ENCODE measurements at regions not wholly inside any gene's neighbourhood (a gene's known extent, or its start where the extent isn't known, plus 50 kb on each side); places are given as distances from the start of the nearest gene placed in this dataset.
"Not testable (repeated sequence)": the region's sequence is repeated elsewhere in the genome, so short reads cannot be mapped to it uniquely, and the experiment has no call there.

DNA sequence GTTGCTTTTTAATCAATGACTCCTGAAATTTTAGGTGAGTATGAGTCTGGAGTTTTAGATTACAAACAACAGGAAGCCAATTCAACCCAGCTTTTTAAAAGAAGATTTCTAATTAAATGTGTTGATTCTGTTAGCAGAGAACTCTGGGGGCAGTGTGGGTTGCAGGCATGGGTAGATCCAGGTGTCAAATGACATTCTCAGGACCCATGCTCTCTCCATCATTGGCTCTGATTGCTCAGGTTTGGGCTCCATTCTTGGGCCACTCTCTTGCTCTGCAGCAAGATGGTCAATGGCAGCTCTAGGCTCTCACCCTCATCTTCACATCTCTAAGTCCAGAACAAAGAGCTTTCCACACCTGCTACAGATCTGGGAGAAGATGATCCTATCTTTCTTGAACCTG, 463.7 kb downstream of the PREX1 start:
- CTCF ChIA-PET: interaction anchor here (0.8 to 1.0 kb wide), 2 partner anchors 9 to 68 kb away, joined by 3 read pairs; no protein-coding TSS in a partner anchor
- no peaks in the 10 kb centered on the region for H3K27me3 Mint-ChIP-seq (ENCODE audit: unreplicated experiment)
- no peak for TF ChIP-seq CTCF (IDR thresholded peaks at IDR 0.05; ENCODE audit: unreplicated experiment)
- no peak overlapping the region for H3K4me3 Mint-ChIP-seq (ENCODE audit: low read depth, unreplicated experiment)
- no peak overlapping the region for H3K27ac Mint-ChIP-seq (ENCODE audit: unreplicated experiment)
- BruUV-seq (replicated peaks): no TSS peak
- DNase-seq: no peak
- peaks cover 21% of the 10 kb centered on the region for H3K36me3 Mint-ChIP-seq (ENCODE audit: insufficient read depth, unreplicated experiment)
- intact Hi-C loops (cut with micrococcal nuclease; ENCODE audit: unreplicated experiment): no loop called here
- H3K9me3 Mint-ChIP-seq (ENCODE audit: low read depth, unreplicated experiment): peaks cover 6% of the 10 kb centered on the region
- peaks cover 16% of the 10 kb centered on the region for H3K4me1 Mint-ChIP-seq (ENCODE audit: low read depth, unreplicated experiment)

DNA sequence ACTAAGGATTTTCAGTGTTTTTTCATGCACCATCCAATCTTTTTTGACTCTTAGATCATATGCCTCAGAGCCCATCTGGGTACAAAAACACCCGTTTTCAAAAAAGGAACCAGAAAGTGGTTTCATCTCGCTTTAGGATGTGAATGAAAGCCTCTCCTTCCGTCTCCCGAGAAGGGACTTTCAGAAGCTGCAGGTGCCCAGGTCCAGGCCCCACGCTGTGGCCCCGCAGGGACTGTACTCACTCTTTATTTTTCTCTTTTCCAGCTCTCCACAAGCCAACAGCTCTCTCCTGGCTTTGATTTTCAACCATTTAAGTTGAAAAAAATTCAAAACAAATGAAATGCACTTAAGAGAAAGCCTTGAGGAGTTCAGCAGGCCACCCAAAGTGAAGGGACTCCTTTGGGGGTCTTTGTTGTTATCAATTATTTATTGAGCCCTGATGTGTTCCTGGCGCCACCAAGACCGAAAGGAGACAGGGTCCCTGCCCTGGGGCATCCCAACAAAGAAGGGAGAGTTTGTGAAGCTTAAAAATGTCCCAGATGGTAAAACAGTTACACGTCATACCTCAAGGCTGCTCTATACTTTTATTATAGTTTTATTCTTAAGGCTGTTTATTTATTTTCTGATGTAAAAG, 467.3 kb downstream of the PREX1 start:
- Mint-ChIP-seq H3K27me3 (ENCODE audit: unreplicated experiment) (no peaks in the 10 kb centered on the region), H3K36me3 (ENCODE audit: insufficient read depth, unreplicated experiment) (peaks cover 17% of the 10 kb centered on the region), H3K4me3 (ENCODE audit: low read depth, unreplicated experiment) (peak overlapping the region; percentile 72), H3K27ac (ENCODE audit: unreplicated experiment) (peak overlapping the region; percentile 86), H3K9me3 (ENCODE audit: low read depth, unreplicated experiment) (no peaks in the 10 kb centered on the region), H3K4me1 (ENCODE audit: low read depth, unreplicated experiment) (peaks cover 19% of the 10 kb centered on the region)
- CTCF ChIA-PET: interaction anchor here (0.7 kb wide), 1 partner anchor 667 kb away, joined by 4 read pairs; no protein-coding TSS in a partner anchor
- intact Hi-C loops (cut with micrococcal nuclease; ENCODE audit: unreplicated experiment): no loop called here
- TSS peak; percentile 88 for BruUV-seq (replicated peaks)
- DNase-seq: no peak
- TF ChIP-seq CTCF (IDR thresholded peaks at IDR 0.05; ENCODE audit: unreplicated experiment): no peak

- Mint-ChIP-seq H3K4me1 (ENCODE audit: low read depth, unreplicated experiment) (peaks cover 19% of the 10 kb centered on the region), H3K4me3 (ENCODE audit: low read depth, unreplicated experiment) (peak overlapping the region; percentile 72), H3K27ac (ENCODE audit: unreplicated experiment) (peak overlapping the region; percentile 86), H3K27me3 (ENCODE audit: unreplicated experiment) (no peaks in the 10 kb centered on the region), H3K36me3 (ENCODE audit: insufficient read depth, unreplicated experiment) (peaks cover 17% of the 10 kb centered on the region), H3K9me3 (ENCODE audit: low read depth, unreplicated experiment) (peaks cover 2% of the 10 kb centered on the region)
- intact Hi-C loops (cut with micrococcal nuclease; ENCODE audit: unreplicated experiment): no loop called here
- DNase-seq: peak; percentile 68
- CTCF ChIA-PET: interaction anchor here (0.8 kb wide), 1 partner anchor 13 kb away, joined by 3 read pairs; no protein-coding TSS in a partner anchor
- TF ChIP-seq CTCF (IDR thresholded peaks at IDR 0.05; ENCODE audit: unreplicated experiment): no peak
- no TSS peak for BruUV-seq (replicated peaks)
These were observed 468.0 kb downstream of the PREX1 start for GRCh38 chr20:48359692-48360341.

GRCh38 chr20:48359055-48359390, 468.8 kb downstream of the PREX1 start:
- DNase-seq; BruUV-seq (replicated peaks); intact Hi-C loops (cut with micrococcal nuclease; ENCODE audit: unreplicated experiment); H3K27me3 Mint-ChIP-seq (ENCODE audit: unreplicated experiment); H3K9me3 Mint-ChIP-seq (ENCODE audit: low read depth, unreplicated experiment); H3K27ac Mint-ChIP-seq (ENCODE audit: unreplicated experiment); H3K4me3 Mint-ChIP-seq (ENCODE audit: low read depth, unreplicated experiment): not testable (repeated sequence)
- CTCF ChIA-PET: interaction anchor here (0.6 to 0.8 kb wide), 2 partner anchors 14 to 1315 kb away, joined by 3 to 4 read pairs; no protein-coding TSS in a partner anchor
- peaks cover 17% of the 10 kb centered on the region for H3K36me3 Mint-ChIP-seq (ENCODE audit: insufficient read depth, unreplicated experiment)
- H3K4me1 Mint-ChIP-seq (ENCODE audit: low read depth, unreplicated experiment): peaks cover 19% of the 10 kb centered on the region
